HG02678 (cell line): ENCODE measurements at regions not wholly inside any gene's neighbourhood (a gene's known extent, or its start where the extent isn't known, plus 50 kb on each side); places are given as distances from the start of the nearest gene placed in this dataset.
"Not testable (repeated sequence)": the region's sequence is repeated elsewhere in the genome, so short reads cannot be mapped to it uniquely, and the experiment has no call there.

Source experiments
- ATAC-seq: cut with Tn5 transposase; IDR thresholded peaks from one replicate; pipeline ENCODE4 v1.9.1; 2021; ENCODE audit warnings: mild to moderate bottlenecking, moderate library complexity; ENCODE audit not compliant: unreplicated experiment

DNA sequence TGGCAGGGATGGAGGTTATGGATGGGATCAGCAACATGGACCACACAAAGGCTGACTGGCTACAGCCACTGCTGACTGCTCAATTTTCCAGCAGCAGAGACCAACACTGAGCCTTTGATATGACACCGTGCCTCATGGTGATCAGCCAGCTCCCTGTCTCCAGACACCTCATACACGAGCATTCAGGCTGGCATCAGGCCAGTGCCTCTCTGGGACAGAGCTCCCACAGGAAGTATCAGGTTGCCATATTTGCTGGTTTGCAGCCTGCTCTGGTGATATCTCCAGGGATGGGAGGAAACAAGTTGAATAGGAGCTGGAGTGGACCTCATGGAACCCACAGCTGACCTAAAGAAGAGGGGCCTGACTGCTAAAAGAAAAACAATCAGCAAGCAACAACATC lies 471.2 kb upstream of the ATXN7L3B start:
- ATAC-seq: no peak

DNA sequence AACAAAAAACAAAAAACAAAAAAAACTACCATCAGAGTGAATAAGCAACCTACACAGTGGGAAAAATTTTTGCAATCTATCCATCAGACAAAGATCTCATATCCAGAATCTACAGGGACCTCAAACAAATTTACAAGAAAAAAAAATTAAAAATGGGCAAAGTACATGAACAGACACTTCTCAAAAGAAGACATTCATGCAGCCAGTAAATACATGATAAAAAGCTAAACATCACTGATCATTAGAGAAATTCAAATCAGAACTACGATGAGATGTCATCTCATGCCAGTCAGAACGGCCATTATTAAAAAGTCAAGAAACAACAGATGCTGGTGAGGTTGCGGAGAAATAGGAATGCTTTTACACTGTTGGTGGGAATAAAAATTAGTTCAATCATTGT lies 466.5 kb upstream of the ATXN7L3B start:
- ATAC-seq: no peak

DNA sequence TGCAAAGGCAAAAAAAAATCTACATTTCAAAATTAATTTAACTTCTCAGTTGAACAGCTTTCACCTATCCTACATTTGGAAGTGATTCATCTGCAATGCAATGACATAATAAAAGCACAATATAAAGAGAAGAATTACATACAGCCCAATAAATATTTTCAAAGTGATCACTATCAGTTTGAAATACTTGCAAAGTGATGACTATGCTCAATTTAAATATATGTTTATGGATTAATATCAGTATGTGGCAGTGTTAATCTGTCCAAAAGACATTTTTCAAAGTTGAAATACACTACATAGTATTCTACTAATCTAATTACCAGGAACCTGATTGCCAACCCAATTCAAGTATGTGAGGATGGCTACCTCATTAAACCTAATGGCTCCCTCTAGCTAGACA lies 460.7 kb upstream of the ATXN7L3B start:
- ATAC-seq: no peak

DNA sequence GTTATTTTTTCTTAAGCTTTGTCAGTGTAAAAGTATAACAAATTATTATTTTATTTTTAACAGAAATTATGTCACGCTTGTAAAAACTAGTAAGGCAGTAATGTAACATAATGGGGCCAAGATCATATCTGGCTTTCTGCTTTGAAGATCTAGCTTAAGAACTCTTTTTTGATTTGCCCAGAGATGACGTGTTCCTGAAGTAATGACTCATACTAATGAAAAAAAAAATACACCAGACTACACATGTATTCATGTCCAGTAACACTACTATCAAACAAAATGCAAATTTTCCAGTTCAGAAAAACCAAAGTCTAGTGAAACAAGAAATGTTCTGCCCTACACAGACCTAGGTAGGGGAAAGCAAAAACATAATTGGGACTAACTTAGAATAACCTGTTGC lies 432.2 kb upstream of the ATXN7L3B start:
- ATAC-seq: no peak

DNA sequence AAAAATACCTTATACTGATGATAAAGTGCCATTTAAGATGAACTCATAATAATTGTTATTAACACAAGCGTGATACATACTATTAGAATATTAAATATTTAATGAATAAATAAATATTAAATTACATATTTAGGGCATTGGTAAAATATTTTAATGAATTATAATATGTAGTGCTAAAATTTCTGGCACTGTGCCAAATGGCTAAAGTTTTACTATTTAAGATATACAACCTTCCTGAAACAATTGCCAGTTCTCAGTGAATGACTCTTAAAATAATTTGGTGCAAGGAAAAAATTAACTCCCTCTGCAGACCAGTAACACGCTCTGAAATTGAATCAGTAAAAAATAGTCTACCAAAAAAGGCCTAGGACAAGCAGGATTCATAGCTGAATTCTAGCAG lies 428.9 kb upstream of the ATXN7L3B start:
- ATAC-seq: no peak

DNA sequence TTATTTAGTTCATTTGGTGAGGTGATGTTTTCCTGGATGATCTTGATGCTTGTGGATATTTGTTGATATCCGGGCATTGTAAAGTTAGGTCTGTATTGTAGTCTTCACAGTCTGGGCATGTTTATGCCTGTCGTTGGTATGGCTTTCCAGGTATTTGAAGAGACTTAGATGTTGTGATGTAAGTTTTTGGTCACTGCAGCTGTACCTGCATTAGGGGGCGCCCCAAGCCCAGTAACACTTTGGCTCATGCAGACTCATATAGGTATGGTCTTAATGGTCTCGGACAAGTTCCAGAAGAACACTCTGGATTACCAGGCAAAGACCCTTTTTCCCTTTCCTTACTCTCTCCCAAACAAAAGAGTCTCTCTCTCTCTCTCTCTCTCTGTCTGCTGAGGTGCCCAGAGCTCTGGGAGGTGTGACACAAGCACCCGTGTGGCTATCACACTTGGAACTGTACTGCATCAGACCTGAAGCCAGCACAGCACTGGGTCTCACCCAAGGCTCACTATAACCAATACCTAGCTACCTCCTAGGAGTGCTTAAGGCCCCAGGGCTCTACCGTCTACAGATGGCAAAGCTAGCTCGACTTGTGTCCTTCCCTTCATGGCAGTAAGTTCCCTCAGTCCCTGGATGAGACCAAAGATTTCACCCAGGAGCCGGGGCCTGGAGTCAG lies 425.8 kb upstream of the ATXN7L3B start:
- ATAC-seq: no peak

DNA sequence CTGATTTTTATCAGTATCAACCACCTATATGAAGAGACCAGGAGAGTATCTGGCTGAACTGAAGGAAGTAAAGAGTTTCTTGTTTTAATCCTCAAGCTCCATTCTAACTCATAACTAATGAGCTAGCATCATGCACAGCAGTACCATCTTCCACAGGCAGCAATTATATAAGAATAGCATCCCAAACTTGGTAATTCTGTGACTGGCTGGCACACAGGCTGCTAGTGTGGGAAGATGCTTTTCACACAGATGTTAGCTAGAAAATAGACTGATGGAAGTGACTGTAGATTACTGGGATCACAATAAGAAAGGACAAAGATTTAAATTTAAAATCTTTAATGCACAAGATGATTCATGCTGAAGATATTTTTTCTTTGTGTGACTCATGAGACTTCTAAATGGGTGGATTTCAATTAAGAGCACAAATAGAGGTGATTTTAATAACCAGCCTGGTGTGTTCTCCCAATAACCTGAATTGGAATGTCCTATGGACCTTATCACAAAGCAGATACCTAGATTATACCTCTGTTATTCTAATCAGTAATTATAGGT lies 417.7 kb upstream of the ATXN7L3B start:
- no peak for ATAC-seq

DNA sequence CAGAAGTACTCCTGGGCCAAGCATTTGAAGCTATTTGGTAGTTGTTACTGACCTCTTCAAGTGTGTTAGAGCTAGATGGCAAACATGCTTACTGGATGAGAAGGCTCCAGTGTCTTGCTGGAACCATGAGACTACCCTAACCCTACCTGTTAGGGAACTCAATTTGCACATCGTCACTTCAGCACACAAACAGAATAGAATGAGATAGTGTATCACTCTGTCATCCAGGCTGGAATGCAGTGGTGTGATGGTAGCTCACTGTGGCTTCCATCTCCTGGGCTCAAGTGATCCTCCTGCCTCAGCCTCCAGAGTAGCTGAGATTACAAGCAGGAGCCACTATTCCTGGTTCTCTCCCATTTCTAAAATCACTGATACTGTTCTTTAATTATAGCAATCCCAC lies 417.0 kb upstream of the ATXN7L3B start:
- no peak for ATAC-seq

DNA sequence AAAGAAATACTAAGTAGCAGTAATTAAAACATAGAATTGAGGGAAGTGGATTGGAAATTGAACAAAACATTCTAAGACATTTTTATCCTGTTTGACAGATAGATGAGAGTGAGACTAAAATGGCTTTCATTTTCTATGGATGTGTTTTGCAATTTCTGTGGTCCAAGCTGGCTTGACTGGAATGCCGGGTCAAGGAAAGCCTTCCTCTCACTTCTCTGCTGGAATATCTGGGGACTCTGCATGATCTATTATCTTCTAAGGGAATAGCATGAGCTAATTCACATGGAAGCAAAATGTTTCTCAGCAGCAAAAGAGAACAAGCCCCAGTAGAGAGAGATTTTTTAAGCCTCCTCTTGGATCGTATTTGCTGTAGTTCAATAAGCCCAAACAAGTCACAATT lies 407.9 kb upstream of the ATXN7L3B start:
- no peak for ATAC-seq

DNA sequence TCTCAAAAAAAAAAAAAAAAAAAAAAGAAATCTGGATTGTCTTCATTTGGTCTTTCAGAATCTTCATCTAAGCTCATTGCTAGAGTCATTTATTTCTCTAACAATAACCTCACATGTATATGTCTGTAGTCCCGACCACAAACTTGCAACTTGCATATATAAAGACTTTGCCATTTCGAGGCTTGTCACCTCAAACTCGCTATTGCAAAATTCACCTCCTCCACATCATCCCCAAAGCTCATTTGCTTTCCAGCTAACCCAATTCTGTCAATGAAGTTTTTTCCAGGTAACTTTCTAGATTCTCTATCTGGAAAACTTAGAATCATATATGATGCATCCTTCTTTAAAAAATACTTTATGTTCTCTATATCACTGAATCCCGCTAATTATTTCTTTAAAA lies 393.2 kb upstream of the ATXN7L3B start:
- no peak for ATAC-seq

DNA sequence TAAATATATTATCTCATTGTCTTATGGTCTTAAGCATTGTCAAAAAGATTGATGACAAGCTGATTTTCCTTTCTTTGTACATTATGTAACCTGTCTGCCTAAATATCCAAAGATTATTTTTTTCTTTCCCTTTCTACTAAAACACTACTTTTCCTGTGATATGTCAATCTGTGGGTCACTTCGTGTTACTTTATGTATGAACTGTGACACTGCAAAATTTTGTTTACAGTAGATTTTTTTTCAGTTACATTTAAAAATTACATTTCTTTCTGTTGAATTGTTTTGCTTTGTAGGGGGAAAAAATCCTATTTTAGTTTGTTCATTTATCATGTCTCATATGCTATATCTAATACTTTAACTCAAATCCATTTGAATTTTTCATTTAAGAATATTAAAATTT lies 392.3 kb upstream of the ATXN7L3B start:
- ATAC-seq: no peak

DNA sequence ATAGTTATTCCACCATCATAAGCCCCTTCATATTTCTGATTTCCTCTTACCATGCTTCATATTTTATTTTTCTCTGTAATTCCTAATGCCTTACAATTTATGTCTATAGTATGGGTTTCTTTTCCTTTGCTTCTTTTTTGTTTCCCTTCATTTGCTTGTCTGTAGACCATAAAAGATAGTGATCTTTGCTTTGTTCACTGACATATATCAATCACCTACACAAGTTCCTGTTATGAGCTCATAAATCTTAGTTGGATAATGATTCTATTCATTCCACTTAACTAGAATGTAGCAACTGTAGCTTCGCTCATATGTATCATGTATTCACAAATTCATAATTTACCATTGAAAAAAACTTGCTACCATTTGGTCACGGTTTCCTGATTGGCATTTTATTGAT lies 388.8 kb upstream of the ATXN7L3B start:
- ATAC-seq: no peak

DNA sequence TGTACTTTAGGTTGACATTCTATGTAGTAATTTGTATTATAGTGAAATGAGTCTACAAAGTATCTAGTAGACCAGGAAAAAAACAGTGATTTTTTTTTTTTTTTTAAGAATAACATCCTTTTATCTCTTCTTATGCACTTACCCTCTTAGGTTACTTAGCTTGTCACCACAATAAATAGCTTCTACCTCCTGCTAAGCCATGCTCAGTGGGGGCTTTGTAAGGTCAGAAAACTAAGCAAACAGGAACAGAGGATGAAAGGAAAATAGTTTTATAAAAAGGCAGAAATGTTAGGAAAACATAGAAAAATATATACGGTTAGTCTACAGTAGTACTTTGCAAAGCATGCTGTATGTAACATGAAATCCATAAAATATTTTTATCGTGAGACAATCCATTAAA lies 385.3 kb upstream of the ATXN7L3B start:
- ATAC-seq: no peak

DNA sequence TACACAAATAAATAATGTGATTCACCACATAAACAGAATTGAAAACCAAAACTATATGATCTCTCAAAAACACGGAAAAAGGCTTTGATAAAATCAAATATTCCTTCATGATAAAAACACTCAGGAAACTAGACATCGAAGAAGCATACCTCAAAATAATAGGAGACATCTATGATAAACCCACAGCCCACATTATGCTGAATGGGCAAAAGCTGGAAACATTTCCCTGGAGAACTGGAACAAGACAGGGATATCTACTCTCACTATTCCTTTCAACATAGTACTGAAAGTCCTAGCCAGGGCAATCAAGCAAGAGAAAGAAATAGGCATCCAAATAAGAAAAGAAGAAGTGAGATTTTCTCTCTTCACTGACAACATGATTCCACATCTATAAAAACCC lies 371.5 kb upstream of the ATXN7L3B start:
- no peak for ATAC-seq

DNA sequence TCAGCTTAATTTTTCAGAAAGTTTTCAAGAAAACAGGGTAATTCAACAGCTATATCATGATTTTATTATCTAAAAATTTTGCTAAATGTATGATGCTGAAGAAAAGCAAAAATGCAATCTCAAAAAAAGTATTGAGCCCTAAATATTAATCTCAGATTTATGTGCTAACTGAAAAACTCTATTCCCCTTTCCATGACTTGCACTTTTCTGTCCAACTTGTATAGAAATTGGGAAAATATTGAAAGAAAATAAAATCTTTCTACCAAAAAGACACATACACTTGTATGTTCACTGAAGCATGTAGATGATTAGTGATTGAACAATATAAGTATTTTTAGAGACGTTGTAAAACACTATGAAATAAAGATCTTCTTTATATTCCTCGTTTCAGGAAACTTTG lies 368.0 kb upstream of the ATXN7L3B start:
- no peak for ATAC-seq

DNA sequence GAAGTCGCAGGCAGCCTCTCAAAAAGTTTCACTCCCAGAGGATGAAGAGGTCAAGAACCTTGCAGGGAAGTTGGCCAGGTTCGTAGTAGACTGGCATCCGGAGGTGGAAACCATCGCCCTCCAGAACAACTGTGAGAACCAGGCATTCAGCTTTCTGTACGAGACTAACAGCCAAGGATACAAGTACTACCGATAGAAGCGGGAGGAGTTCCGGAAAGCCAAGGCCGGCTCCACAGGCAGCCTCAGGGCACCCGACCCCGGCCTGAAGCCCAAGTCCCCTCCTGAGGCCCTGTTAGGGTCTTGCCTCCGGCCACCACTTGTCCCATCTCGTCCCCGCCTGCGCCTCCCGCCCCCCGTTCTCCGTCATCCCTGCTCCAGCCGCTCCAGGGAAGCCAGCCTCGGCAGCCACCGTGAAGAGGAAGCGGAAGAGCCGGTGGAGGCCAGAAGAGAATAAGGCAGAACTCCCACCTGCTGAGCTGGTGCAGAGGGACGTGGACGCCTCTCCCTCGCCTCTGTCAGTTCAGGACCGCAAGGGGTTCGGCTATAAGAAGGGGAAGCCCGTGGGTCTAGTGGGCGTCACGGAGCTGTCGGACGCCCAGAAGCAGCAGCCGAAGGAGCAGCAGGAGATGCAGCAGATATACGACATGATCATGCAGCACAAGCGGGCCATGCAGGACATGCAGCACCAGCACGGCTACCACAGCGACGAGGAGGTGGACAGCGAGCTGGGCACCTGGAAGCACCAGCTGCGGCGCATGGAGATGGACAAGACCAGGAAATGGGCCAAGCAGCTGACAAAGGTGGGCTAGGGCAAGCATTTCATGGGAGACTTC lies 366.8 kb upstream of the ATXN7L3B start:
- ATAC-seq: no peak

DNA sequence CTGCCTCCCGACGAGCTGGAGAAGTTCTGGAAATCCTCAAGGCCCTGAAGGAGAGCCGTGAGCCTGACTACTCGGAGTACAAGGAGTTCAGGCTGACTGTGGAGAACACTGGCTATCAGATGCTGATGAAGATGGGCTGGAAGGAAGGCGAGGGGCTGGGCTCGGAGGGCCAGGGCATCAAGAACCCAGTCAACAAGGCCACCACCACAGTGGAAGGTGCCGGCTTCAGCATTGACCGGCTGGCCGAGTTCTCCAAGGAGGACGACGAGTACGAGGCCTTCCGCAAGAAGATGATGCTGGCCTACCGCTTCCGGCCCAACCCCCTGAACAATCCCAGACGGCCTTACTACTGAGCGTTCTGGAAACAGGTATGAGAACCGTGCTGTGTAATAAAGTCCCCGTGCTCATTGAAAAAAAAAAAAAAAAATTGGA lies 366.1 kb upstream of the ATXN7L3B start:
- ATAC-seq: no peak

DNA sequence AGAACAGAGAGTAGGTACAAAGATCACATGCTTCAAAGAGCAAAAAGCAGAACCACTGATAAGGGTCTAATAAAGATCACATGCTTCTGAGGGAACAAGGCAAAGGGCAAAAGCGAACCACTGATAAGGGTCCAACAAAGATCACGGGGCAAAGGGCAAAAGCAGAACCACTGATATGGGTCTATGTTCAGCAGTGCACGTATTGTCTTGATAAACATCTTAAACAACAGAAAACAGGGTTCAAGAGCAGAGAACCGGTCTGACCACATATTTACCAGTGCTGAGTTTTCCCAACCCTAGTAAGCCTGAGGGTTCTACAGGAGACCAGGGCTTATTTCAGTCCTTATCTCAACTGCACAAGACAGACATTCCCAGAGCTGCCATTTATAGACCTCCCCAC lies 362.7 kb upstream of the ATXN7L3B start:
- not testable (repeated sequence) for ATAC-seq

DNA sequence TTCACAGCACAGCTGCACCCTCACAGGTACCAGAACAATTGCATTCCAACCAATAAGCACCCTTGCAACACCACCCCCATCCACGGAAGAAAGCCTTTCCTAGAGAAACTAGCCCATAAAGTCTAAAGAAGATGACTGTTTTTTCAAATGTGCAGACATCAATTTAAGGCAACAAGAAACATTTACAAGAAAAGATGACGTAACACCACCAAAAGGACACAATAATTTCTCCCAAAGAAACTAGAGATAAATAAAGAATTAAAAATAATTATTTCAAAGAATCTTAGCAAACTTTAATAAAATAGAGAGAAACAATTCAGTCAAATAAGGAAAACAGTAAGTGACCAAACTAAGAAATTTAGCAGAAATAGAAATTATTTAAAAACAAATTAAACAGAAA lies 352.3 kb upstream of the ATXN7L3B start:
- ATAC-seq: no peak

DNA sequence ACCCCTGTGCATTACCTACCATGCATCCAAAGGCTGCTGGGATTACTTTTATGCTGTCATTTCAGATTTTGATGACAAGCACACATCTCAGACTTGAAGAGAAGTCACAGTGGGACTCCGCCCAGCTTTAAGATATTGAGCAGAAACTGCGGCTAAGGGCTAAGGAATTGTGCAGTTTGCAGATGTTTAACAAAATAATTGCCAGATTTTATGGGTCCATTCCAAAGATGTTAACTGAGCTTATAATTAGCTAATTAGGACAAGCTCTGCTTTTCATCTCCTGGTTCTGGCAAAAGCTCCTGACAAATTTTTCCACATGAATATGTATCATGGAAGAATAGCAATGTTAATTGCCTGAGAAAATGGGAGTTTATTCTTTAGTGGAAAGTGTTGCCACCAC lies 344.4 kb upstream of the ATXN7L3B start:
- ATAC-seq: no peak

DNA sequence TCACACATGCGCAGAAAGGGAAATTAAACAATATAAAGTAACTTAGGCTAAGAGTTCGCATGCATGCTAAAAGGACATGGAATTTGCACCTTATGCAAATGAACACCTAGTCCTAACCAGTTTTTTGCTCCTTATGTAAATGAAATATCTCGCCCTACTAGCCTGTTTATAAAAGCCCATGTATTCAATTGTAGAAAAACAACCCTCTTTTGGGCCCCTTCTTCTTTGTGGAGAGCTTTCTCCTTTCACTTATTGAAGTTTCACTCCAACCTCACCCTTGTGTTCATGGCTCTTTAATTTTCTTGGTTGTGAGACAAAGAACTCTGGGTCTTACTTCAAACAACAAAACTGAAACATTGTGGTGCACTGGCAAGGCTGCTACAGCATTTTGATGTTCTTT lies 333.4 kb upstream of the ATXN7L3B start:
- ATAC-seq: no peak

DNA sequence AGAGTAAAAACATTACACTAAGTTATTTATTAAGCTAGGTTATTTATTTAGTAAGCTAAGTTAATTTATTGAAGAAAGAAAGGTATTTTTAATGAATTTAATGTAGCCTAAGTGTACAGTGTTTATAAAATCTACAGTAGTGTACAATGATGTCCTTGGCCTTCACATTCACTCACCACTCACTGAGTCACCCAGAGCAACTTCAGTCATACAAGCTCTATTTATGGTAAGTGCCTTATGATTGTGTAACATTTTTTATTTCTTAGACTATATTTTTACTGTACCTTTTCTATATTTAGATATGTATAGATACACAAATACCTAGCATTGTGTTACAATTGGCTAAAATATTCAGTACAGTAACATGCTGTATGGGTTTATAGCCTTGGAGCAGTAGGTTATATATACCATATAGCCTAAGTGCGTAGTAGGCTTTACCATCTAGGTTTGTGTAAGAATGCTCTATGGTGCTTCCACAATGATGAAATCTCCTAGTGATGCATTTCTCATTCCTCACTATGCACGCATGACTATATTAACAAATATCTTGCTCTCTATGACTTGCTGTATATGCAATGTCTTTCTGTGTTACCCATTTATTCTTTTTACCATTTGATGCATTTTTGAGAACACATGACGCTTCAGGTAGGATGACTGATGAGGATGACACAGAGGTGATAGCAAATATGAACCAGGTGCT lies 309.6 kb upstream of the ATXN7L3B start:
- ATAC-seq: no peak
